ENCODE measurements at regions not wholly inside any gene's neighbourhood (a gene's known extent, or its start where the extent isn't known, plus 50 kb on each side); places are given as distances from the start of the nearest gene placed in this dataset.

DNA sequence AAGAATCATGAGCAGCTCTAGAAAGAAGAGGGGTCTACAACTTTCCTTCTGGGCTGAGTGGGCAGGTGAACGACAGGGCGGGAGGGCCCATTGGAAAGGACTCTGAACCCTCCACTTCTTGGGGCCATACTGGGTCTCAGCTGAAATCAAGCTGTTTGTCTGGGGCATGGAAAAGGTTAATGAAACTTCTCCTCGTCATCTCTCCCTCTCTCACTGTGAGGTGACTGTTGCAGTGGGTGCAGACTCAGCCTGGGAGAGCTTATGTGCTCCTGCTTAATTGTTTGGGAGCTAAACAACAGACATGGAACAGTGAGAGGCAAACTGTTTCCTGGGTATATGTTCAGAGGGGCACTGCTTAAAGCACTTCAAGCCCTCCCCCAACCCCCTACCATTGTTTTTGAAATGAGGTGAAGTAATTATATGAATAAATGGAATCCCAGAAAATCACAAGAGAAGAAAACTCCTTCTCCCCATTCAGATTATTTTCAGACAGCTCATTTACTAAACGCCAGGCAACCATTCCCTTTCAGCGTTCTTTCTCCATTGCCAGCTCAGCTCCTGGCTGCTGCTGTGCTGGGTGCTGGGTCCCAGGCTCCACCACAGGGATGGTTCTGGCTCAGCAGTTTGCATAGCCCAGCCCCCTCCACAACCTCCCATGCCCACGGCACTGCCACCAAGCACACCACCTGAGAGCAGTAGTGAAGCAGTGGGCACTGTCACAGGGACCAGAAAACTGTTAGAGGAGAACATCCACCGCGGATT lies 444.9 kb upstream of the TBL1XR1 start:
- TF ChIP-seq, protein P1, sequence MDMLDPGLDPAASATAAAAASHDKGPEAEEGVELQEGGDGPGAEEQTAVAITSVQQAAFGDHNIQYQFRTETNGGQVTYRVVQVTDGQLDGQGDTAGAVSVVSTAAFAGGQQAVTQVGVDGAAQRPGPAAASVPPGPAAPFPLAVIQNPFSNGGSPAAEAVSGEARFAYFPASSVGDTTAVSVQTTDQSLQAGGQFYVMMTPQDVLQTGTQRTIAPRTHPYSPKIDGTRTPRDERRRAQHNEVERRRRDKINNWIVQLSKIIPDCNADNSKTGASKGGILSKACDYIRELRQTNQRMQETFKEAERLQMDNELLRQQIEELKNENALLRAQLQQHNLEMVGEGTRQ (CRISPR knock-in tag; IDR thresholded peaks at IDR 0.05), result no peak
- TF ChIP-seq ELF4 (CRISPR knock-in tag; IDR thresholded peaks at IDR 0.05; ENCODE audit: low read depth) (no peak), CREB1 (CRISPR knock-in tag; IDR thresholded peaks at IDR 0.05) (no peak), FOXK1 (CRISPR knock-in tag; IDR thresholded peaks at IDR 0.05) (no peak), ZNF423 (CRISPR knock-in tag; IDR thresholded peaks at IDR 0.05) (no peak)
- TF ChIP-seq, protein P2, sequence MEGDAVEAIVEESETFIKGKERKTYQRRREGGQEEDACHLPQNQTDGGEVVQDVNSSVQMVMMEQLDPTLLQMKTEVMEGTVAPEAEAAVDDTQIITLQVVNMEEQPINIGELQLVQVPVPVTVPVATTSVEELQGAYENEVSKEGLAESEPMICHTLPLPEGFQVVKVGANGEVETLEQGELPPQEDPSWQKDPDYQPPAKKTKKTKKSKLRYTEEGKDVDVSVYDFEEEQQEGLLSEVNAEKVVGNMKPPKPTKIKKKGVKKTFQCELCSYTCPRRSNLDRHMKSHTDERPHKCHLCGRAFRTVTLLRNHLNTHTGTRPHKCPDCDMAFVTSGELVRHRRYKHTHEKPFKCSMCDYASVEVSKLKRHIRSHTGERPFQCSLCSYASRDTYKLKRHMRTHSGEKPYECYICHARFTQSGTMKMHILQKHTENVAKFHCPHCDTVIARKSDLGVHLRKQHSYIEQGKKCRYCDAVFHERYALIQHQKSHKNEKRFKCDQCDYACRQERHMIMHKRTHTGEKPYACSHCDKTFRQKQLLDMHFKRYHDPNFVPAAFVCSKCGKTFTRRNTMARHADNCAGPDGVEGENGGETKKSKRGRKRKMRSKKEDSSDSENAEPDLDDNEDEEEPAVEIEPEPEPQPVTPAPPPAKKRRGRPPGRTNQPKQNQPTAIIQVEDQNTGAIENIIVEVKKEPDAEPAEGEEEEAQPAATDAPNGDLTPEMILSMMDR (IDR thresholded peaks at IDR 0.05), result no peak
- TF ChIP-seq, protein P3, sequence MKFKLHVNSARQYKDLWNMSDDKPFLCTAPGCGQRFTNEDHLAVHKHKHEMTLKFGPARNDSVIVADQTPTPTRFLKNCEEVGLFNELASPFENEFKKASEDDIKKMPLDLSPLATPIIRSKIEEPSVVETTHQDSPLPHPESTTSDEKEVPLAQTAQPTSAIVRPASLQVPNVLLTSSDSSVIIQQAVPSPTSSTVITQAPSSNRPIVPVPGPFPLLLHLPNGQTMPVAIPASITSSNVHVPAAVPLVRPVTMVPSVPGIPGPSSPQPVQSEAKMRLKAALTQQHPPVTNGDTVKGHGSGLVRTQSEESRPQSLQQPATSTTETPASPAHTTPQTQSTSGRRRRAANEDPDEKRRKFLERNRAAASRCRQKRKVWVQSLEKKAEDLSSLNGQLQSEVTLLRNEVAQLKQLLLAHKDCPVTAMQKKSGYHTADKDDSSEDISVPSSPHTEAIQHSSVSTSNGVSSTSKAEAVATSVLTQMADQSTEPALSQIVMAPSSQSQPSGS (CRISPR knock-in tag; IDR thresholded peaks at IDR 0.05; ENCODE audit: borderline replicate concordance, low read depth), result no peak
